ENCODE measurements at regions not wholly inside any gene's neighbourhood (a gene's known extent, or its start where the extent isn't known, plus 50 kb on each side); places are given as distances from the start of the nearest gene placed in this dataset.

DNA sequence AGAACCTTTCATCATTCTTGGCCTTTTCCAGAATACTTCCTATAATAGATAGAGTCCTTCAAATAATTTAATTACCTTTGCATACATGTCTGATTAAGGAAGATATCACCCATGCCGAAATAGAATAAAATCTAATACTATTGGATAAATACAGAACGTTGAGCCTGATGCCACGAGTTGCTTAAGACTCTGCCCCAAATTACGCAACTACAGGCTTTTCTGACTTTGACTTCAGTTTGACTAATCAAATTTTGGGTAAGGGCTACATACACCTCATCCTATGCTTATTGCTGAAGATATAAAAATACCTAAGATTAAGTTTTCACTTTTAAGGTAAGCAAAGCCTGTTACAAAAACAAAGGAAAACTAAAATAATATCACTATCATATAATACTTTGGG lies 1065.1 kb upstream of the NRXN1 start:
- Histone ChIP-seq H3K27me3 (ENCODE audit: control insufficient read depth, insufficient read depth, low read length) (no peaks in the 10 kb centered on the region), H2AFZ (no peak overlapping the region), H3K79me2 (no peaks in the 10 kb centered on the region), H3K27ac (no peak overlapping the region), H3K4me3 (ENCODE audit: low read depth, low read length) (no peak overlapping the region), H3K4me1 (no peaks in the 10 kb centered on the region), H3K9ac (no peak overlapping the region), H3K4me2 (ENCODE audit: low read length) (no peak overlapping the region), H3K36me3 (ENCODE audit: control insufficient read depth, insufficient read depth, low read length) (no peaks in the 10 kb centered on the region), H3K9me3 (ENCODE audit: control insufficient read depth, low read length) (no peaks in the 10 kb centered on the region)
- no peak for TF ChIP-seq CTCF (IDR thresholded peaks at IDR 0.05)

DNA sequence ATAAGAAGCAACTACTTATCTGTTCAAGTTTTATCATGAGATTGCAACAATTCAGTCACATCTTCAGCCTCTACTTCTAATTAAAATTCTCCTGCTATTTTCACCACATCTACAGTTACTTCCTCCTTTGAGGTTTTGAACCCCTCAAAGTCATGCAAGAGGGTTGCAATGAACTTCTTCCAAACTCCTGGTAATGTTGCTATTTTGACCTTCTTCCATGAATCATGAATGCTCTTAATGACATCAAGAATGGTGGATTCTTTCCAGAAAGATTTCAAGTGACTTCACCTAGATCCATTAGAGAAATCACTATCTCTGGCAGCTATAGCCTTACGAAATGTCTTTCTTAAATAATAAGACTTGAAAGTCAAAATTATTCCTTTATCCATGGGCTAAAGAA lies 1052.8 kb upstream of the NRXN1 start:
- Histone ChIP-seq H3K4me1 (no peaks in the 10 kb centered on the region), H3K9ac (no peak overlapping the region), H3K79me2 (no peaks in the 10 kb centered on the region), H3K27ac (no peak overlapping the region), H3K9me3 (ENCODE audit: control insufficient read depth, low read length) (no peaks in the 10 kb centered on the region), H3K27me3 (ENCODE audit: control insufficient read depth, insufficient read depth, low read length) (no peaks in the 10 kb centered on the region), H3K4me3 (ENCODE audit: low read depth, low read length) (no peak overlapping the region), H2AFZ (no peak overlapping the region), H3K4me2 (ENCODE audit: low read length) (no peak overlapping the region), H3K36me3 (ENCODE audit: control insufficient read depth, insufficient read depth, low read length) (no peaks in the 10 kb centered on the region)
- no peak for TF ChIP-seq CTCF (IDR thresholded peaks at IDR 0.05)

- H3K9me3 ChIP-seq (ENCODE audit: control insufficient read depth, low read length): no peaks in the 10 kb centered on the region
- no peak overlapping the region for H3K4me2 ChIP-seq (ENCODE audit: low read length)
- H3K79me2 ChIP-seq: no peaks in the 10 kb centered on the region
- no peak for TF ChIP-seq CTCF (IDR thresholded peaks at IDR 0.05)
- H3K36me3 ChIP-seq (ENCODE audit: control insufficient read depth, insufficient read depth, low read length): no peaks in the 10 kb centered on the region
- H3K4me1 ChIP-seq: no peaks in the 10 kb centered on the region
- H3K4me3 ChIP-seq (ENCODE audit: low read depth, low read length): no peak overlapping the region
- H2AFZ ChIP-seq: no peak overlapping the region
- H3K27ac ChIP-seq: no peak overlapping the region
- H3K9ac ChIP-seq: no peak overlapping the region
- H3K27me3 ChIP-seq (ENCODE audit: control insufficient read depth, insufficient read depth, low read length): no peaks in the 10 kb centered on the region
These were observed 1051.3 kb upstream of the NRXN1 start for GRCh38 chr2:52083214-52083613.

DNA sequence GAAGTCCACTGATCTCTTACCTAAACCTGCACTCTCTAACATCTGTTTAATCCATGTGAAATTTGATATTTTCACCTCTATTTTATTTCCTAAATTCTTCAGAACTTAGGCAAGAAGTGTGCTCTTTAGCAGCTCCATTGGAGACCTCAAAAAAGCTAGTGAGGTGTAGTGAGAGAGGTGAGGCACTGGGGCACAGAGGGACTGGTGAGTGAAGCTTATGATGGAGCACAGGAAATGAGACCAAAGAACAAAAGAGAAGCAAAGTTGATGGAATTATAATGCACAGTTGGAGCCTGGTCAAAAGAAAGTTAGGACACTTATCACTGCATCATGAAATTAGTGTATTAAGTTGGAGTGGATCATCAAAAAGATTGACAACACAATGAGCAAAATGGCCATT lies 1050.7 kb upstream of the NRXN1 start:
- no peak for TF ChIP-seq CTCF (IDR thresholded peaks at IDR 0.05)

DNA sequence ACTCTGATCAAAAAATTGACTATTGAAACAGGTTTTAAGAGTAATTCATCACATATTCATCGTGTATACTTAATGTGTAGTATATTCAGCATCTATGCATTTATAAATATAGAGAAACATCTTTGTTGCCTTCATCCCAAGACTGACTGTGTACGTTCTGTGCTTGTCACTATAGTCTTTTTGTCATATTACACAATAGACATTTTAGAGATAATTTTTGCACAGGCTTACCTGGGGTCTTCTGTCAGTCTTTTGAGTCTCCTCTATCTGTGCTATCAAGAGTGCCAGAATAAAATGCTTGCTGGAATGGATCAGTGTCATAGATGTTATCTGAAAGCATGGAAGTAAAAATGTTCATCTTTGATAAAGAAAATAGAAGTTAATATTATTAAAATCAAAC lies 1047.7 kb upstream of the NRXN1 start:
- no peak overlapping the region for H2AFZ ChIP-seq
- H3K4me3 ChIP-seq (ENCODE audit: low read depth, low read length): no peak overlapping the region
- no peak overlapping the region for H3K4me2 ChIP-seq (ENCODE audit: low read length)
- no peak overlapping the region for H3K9ac ChIP-seq
- TF ChIP-seq CTCF (IDR thresholded peaks at IDR 0.05): no peak
- H3K4me1 ChIP-seq: no peaks in the 10 kb centered on the region
- no peaks in the 10 kb centered on the region for H3K9me3 ChIP-seq (ENCODE audit: control insufficient read depth, low read length)
- no peaks in the 10 kb centered on the region for H3K79me2 ChIP-seq
- no peak overlapping the region for H3K27ac ChIP-seq
- H3K27me3 ChIP-seq (ENCODE audit: control insufficient read depth, insufficient read depth, low read length): no peaks in the 10 kb centered on the region
- no peaks in the 10 kb centered on the region for H3K36me3 ChIP-seq (ENCODE audit: control insufficient read depth, insufficient read depth, low read length)

More for the DNA sequence above, 1050.7 kb upstream of the NRXN1 start:
- no peak overlapping the region for H3K4me3 ChIP-seq (ENCODE audit: low read depth, low read length)
- H3K9me3 ChIP-seq (ENCODE audit: control insufficient read depth, low read length): no peaks in the 10 kb centered on the region
- H3K4me1 ChIP-seq: no peaks in the 10 kb centered on the region
- no peaks in the 10 kb centered on the region for H3K27me3 ChIP-seq (ENCODE audit: control insufficient read depth, insufficient read depth, low read length)
- no peaks in the 10 kb centered on the region for H3K79me2 ChIP-seq
- no peak overlapping the region for H3K4me2 ChIP-seq (ENCODE audit: low read length)
- no peaks in the 10 kb centered on the region for H3K36me3 ChIP-seq (ENCODE audit: control insufficient read depth, insufficient read depth, low read length)
- no peak overlapping the region for H3K27ac ChIP-seq
- no peak overlapping the region for H2AFZ ChIP-seq
- H3K9ac ChIP-seq: no peak overlapping the region

Measured in parathyroid adenoma (tissue), 2 donors.